B cell (primary cell): ENCODE measurements at regions not wholly inside any gene's neighbourhood (a gene's known extent, or its start where the extent isn't known, plus 50 kb on each side); places are given as distances from the start of the nearest gene placed in this dataset.

Experiments
- ATAC-seq: fragments of 200-7000 bp; cut with Tn5 transposase; one replicate; pipeline ENCODE4 v1.10.0; 2021; ENCODE audit warnings: low read depth, mild to moderate bottlenecking, moderate number of reproducible peaks, moderate library complexity
- CTCF ChIA-PET: fragments of 350-600 bp; sonication (Branson Sonifier 250); formaldehyde crosslinking; loops from one replicate; lab custom pipeline; 2021; ENCODE audit warnings: antibody characterized with exemption, inconsistent platforms; lab: Charles Lee
- POLR2A ChIA-PET: fragments of 350-600 bp; sonication (Branson Sonifier 250); formaldehyde crosslinking; loops from one replicate; lab custom pipeline; 2021; ENCODE audit warnings: antibody characterized with exemption; lab: Charles Lee
- DNase-seq: peaks from one replicate; pipeline ENCODE4 v3.0.0; 2013
- H2AFZ ChIP-seq: 2 replicates; pipeline ENCODE4 v1.6.1; 2012; ENCODE audit warnings: mild to moderate bottlenecking, low read depth, low read length; ENCODE audit not compliant: insufficient read depth, poor library complexity, severe bottlenecking
- H3K27ac ChIP-seq, 2 donors: 1 replicate in 1 of 2; 2 replicates in 1 of 2; pipeline ENCODE4 v1.5.1; 2012 to 2013; ENCODE audit warnings: low read length in 2 of 2, mild to moderate bottlenecking in 2 of 2, moderate library complexity in 1 of 2
- H3K27me3 ChIP-seq, 4 experiments: fragments of 200-600 bp in 1 of 4; sonication (generic) in 1 of 4; replicated peaks in 1 of 4; 1 replicate in 2 of 4; 2 replicates in 2 of 4; pipeline versions ENCODE4 v1.6.1 to v1.7.0; 2013 to 2016; ENCODE audit warnings: low read length in 3 of 4, mild to moderate bottlenecking in 2 of 4, mixed read lengths in 1 of 4, moderate library complexity in 1 of 4; ENCODE audit not compliant: insufficient read depth in 4 of 4, control insufficient read depth in 3 of 4; ENCODE audit errors: control extremely low read depth in 1 of 4
- H3K36me3 ChIP-seq, 2 experiments: replicated peaks in 1 of 2; 1 replicate in 1 of 2; 2 replicates in 1 of 2; pipeline versions ENCODE4 v1.6.1 to v1.7.1; 2013; ENCODE audit warnings: low read length in 1 of 2; ENCODE audit not compliant: insufficient read depth in 2 of 2, control insufficient read depth in 1 of 2; ENCODE audit errors: control extremely low read depth in 1 of 2, extremely low read depth in 1 of 2
- H3K4me1 ChIP-seq, 2 donors: fragments of 200-600 bp in 1 of 2; sonication (generic) in 1 of 2; 1 replicate in 1 of 2; 2 replicates in 1 of 2; pipeline versions ENCODE4 v1.5.1 to v1.6.1; 2013 to 2017; ENCODE audit warnings: low read length in 2 of 2; ENCODE audit not compliant: control insufficient read depth in 2 of 2, insufficient read depth in 2 of 2
- H3K4me2 ChIP-seq: replicated peaks from 2 replicates; pipeline ENCODE3; 2012; ENCODE audit warnings: mild to moderate bottlenecking, low read depth, low read length; ENCODE audit not compliant: poor library complexity, severe bottlenecking
- H3K4me3 ChIP-seq, 5 experiments: fragments of 200-600 bp in 1 of 5; sonication (generic) in 1 of 5; 1 replicate in 3 of 5; 2 replicates in 2 of 5; pipeline versions ENCODE4 v1.5.1 to v1.7.0; 2011 to 2016; ENCODE audit warnings: low read length in 4 of 5, mild to moderate bottlenecking in 4 of 5, low read depth in 2 of 5, control low read depth in 1 of 5, moderate library complexity in 1 of 5; ENCODE audit not compliant: insufficient read depth in 1 of 5; ENCODE audit errors: control extremely low read depth in 1 of 5, extremely low read depth in 1 of 5
- H3K79me2 ChIP-seq: fragments of 200-600 bp; sonication (generic); one replicate; pipeline ENCODE4 v1.6.0; 2016; ENCODE audit warnings: low read length; ENCODE audit not compliant: control insufficient read depth, insufficient read depth
- H3K9ac ChIP-seq: fragments of 200-600 bp; sonication (generic); 2 replicates; pipeline ENCODE4 v1.6.1; 2017; ENCODE audit warnings: mild to moderate bottlenecking, low read length, moderate library complexity
- H3K9me3 ChIP-seq, 3 donors: one replicate each; pipeline versions ENCODE4 v1.6.1 to v1.7.1; 2013; ENCODE audit warnings: low read length in 2 of 3; ENCODE audit not compliant: control insufficient read depth in 2 of 3, insufficient read depth in 1 of 3; ENCODE audit errors: control extremely low read depth in 1 of 3
- H4K20me1 ChIP-seq: 2 replicates; pipeline ENCODE4 v1.6.0; 2012; ENCODE audit warnings: mild to moderate bottlenecking, low read length; ENCODE audit not compliant: insufficient read depth, control insufficient read depth, poor library complexity, severe bottlenecking
- H3K27ac Mint-ChIP-seq: one replicate; pipeline ENCODE4 v1.8.0; 2021; ENCODE audit warnings: mixed read lengths
- H3K27me3 Mint-ChIP-seq: one replicate; pipeline ENCODE4 v1.8.0; 2021; ENCODE audit warnings: mixed read lengths
- H3K4me1 Mint-ChIP-seq: one replicate; pipeline ENCODE4 v1.8.0; 2021; ENCODE audit warnings: mixed read lengths
- H3K4me3 Mint-ChIP-seq: one replicate; pipeline ENCODE4 v1.8.0; 2021; ENCODE audit warnings: mixed read lengths
- H3K9me3 Mint-ChIP-seq: one replicate; pipeline ENCODE4 v1.8.0; 2022; ENCODE audit warnings: mixed read lengths; ENCODE audit not compliant: insufficient read depth
- EZH2 ChIP-seq: IDR thresholded peaks from 2 replicates; pipeline ENCODE4 v1.6.1; 2012; ENCODE audit warnings: borderline replicate concordance, low read depth, mild to moderate bottlenecking, moderate library complexity, low read length; ENCODE audit not compliant: insufficient read depth, poor library complexity, severe bottlenecking
- WGBS: methylation state at CpG from one replicate; pipeline ENCODE4 v1.1.5; 2013; ENCODE audit warnings: missing lambda C conversion rate; ENCODE audit not compliant: insufficient coverage; 5-methylcytosine and 5-hydroxymethylcytosine counted together
- intact Hi-C: fragments of 100-400 bp; cut with micrococcal nuclease; formaldehyde crosslinking; loops from one replicate; pipeline ENCODE4 v1.10.0; 2022
- TF ChIP-seq, protein P1 (sequence below): fragments of 200-600 bp; IDR thresholded peaks from one replicate; pipeline ENCODE4 v1.8.0; 2022; ENCODE audit warnings: antibody characterized with exemption, mild to moderate bottlenecking

DNA sequence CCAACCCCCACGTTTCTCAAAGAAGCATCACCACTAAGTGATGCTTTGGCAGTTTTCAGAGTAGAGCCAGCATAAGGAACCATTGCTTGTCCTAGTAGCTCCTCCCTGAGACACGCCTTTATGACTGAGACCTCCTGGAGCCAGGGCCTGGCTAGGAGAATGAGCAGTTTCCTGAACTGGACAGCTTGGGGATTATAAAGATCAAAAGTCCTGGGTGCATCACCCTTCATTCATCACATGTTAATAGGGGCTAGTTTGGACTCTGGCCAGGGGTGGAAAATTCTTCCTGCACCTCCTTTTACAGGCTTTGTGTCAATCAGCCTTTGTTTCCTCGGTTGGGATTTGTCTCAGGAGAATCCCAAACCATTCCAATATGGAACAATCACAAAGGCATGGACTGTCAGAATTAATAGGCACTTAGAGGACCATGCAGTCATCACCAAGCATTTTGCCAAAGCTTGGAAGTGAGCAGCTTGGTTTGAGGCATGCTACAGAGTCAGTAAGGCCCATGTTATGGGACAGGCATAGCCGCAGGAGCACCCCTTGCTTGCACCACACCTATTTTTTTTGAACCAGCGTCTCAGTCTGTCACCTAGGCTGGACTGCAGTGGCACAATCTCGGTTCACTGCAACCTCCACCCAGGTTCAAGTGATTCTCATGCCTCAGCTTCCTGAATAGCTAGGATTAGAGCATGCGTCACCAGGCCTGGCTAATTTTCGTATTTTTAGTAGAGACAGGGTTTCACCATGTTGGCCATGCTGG, 64.9 kb upstream of the TGM3 start:
- Mint-ChIP-seq H3K27me3 (no peaks in the 10 kb centered on the region), H3K9me3 (no peaks in the 10 kb centered on the region)
- intact Hi-C loops, result no loop called here

DNA sequence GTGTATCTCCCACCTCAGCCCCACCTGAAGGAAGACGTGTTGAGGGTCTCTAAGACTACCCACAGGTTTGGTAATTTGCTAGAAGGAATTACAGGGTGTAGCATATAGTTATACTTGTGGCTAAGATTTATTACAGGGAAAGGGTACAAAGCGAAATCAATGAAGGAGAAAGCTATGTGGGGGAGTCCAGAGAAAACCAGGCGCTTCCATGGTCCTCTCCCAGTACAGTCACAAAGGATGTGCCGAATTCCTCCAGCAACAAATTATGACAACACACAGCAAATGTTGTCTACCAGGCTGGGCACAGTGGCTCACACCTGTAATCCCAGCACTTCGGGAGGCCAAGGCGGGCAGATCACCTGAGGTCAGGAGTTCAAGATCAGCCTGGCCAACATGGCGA, 64.1 kb upstream of the TGM3 start:
- ChIA-PET POLR2A (no interaction called here), CTCF (no interaction called here)
- Mint-ChIP-seq H3K4me1 (no peaks in the 10 kb centered on the region), H3K27ac (no peak overlapping the region), H3K9me3 (no peaks in the 10 kb centered on the region), H3K27me3 (peaks cover 4% of the 10 kb centered on the region), H3K4me3 (no peak overlapping the region)
- TF ChIP-seq, protein P1, sequence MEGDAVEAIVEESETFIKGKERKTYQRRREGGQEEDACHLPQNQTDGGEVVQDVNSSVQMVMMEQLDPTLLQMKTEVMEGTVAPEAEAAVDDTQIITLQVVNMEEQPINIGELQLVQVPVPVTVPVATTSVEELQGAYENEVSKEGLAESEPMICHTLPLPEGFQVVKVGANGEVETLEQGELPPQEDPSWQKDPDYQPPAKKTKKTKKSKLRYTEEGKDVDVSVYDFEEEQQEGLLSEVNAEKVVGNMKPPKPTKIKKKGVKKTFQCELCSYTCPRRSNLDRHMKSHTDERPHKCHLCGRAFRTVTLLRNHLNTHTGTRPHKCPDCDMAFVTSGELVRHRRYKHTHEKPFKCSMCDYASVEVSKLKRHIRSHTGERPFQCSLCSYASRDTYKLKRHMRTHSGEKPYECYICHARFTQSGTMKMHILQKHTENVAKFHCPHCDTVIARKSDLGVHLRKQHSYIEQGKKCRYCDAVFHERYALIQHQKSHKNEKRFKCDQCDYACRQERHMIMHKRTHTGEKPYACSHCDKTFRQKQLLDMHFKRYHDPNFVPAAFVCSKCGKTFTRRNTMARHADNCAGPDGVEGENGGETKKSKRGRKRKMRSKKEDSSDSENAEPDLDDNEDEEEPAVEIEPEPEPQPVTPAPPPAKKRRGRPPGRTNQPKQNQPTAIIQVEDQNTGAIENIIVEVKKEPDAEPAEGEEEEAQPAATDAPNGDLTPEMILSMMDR, result no peak
- TF ChIP-seq EZH2, result no peak
- Histone ChIP-seq H3K9me3 (no peaks in the 10 kb centered on the region), H3K27me3 (no peaks in the 10 kb centered on the region), H3K36me3 (no peaks in the 10 kb centered on the region), H3K4me1 (no peaks in the 10 kb centered on the region), H4K20me1 (no peaks in the 10 kb centered on the region), H3K27ac (no peak overlapping the region), H3K4me2 (no peak overlapping the region), H3K9ac (no peak overlapping the region), H3K79me2 (no peaks in the 10 kb centered on the region), H2AFZ (no peak overlapping the region), H3K4me3 (no peak overlapping the region)
- ATAC-seq (no peak), DNase-seq (no peak)
- intact Hi-C loops, result no loop called here
- 100% methylated on average over 5 of the region's 7 CpGs for WGBS

More for the DNA sequence above, 64.9 kb upstream of the TGM3 start:
- Mint-ChIP-seq H3K4me1 (no peaks in the 10 kb centered on the region), H3K27ac (no peak overlapping the region), H3K4me3 (no peak overlapping the region)
- ChIA-PET CTCF (interaction anchor here (1.1 kb wide), 1 partner anchor 24 kb away, joined by 3 read pairs; no protein-coding TSS in a partner anchor), POLR2A (no interaction called here)
- H3K9ac ChIP-seq, result no peak overlapping the region
- WGBS, result 83% methylated on average over 6 of the region's 8 CpGs
- H3K27me3 ChIP-seq, result no peaks in the 10 kb centered on the region
- H3K4me1 ChIP-seq, result no peaks in the 10 kb centered on the region
- H3K79me2 ChIP-seq, result no peaks in the 10 kb centered on the region
- no peaks in the 10 kb centered on the region for H4K20me1 ChIP-seq
- TF ChIP-seq, protein P1, result no peak
- TF ChIP-seq EZH2, result no peak
- no peak overlapping the region for H3K27ac ChIP-seq
- no peaks in the 10 kb centered on the region for H3K9me3 ChIP-seq
- no peak overlapping the region for H3K4me2 ChIP-seq
- no peaks in the 10 kb centered on the region for H3K36me3 ChIP-seq
- H3K4me3 ChIP-seq, result no peak overlapping the region
- no peak for ATAC-seq
- no peak for DNase-seq
- no peak overlapping the region for H2AFZ ChIP-seq
